ENCODE measurements at regions not wholly inside any gene's neighbourhood (a gene's known extent, or its start where the extent isn't known, plus 50 kb on each side); places are given as distances from the start of the nearest gene placed in this dataset.

- DNase-seq (ENCODE audit: low read depth in 1 of 2, low spot score in 1 of 2): no peak
- TF ChIP-seq JUND (IDR thresholded peaks at IDR 0.05; ENCODE audit: low read depth): no peak
- in situ Hi-C loops (cut with HindIII; ENCODE audit: low pct_unique_long_range_greater_than_20kb, low sequenced_read_pairs): no loop called here
These were observed 68.1 kb upstream of the MAFB start for GRCh38 chr20:40757087-40757486.

GRCh38 chr20:40758790-40759189 is 69.8 kb upstream of the MAFB start:
- in situ Hi-C loops (cut with HindIII; ENCODE audit: low pct_unique_long_range_greater_than_20kb, low sequenced_read_pairs): no loop called here
- no peak for DNase-seq (ENCODE audit: low read depth in 1 of 2, low spot score in 1 of 2)
- no peak for TF ChIP-seq JUND (IDR thresholded peaks at IDR 0.05; ENCODE audit: low read depth)

DNA sequence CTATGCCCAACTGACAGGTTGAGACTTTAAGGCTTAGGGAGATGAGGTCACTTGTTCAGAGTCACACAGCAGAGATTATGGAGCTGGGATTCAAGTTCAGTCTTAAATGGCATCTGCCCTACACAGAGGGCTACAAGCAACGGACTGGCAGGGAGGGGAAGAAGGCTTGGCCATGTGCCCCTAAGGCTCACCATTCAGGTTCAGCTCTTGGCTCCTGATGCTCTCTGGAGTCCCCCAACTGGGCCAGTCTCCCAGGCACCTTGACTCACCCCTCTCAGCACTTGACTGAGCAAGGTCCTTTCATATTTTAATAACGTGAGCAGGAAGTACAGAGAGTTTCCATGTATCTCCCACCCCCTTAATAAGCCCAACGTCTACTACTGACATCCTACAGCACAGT is 71.4 kb upstream of the MAFB start:
- in situ Hi-C loops (cut with HindIII; ENCODE audit: low pct_unique_long_range_greater_than_20kb, low sequenced_read_pairs): no loop called here
- TF ChIP-seq JUND (IDR thresholded peaks at IDR 0.05; ENCODE audit: low read depth): no peak
- DNase-seq (ENCODE audit: low read depth in 1 of 2, low spot score in 1 of 2): no peak

GRCh38 chr20:40763646-40764295 is 74.7 kb upstream of the MAFB start:
- no peak for DNase-seq (ENCODE audit: low read depth in 1 of 2, low spot score in 1 of 2)
- no peak for TF ChIP-seq JUND (IDR thresholded peaks at IDR 0.05; ENCODE audit: low read depth)
- in situ Hi-C loops (cut with HindIII; ENCODE audit: low pct_unique_long_range_greater_than_20kb, low sequenced_read_pairs): no loop called here

DNA sequence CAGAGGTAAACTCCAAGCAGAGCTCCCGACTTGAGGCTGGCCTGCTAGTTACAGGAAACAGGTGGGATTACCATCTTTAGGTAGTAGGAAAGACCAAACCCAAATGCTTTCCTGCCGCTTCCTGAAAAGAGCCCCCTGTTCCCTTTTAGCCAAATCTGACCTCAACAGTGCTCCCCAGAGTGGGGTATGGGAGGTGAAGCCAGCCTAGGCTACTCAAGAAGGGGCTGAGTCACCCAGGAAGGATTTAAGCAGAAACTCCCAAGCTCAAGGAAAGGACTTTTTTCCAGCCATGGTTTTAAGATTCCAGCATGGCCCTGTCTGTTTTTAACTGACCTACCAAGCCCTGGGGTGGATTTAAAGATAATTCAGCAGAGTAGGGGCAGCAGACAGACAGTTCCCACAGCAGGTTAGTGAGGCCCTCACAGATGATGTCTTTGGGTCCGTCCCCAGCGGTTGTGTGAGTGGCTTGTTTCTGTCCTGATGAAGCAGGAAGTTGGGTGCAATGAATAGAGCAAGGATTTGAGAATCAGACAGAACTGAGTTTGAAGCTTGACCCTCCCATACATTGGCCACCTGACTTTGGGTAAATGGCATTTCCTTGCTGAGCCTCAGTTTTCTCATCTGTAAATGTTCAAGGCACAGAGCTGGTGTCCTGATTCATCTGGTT is 76.9 kb upstream of the MAFB start:
- DNase-seq (ENCODE audit: low read depth in 1 of 2, low spot score in 1 of 2): no peak
- no peak for TF ChIP-seq JUND (IDR thresholded peaks at IDR 0.05; ENCODE audit: low read depth)
- in situ Hi-C loops (cut with HindIII; ENCODE audit: low pct_unique_long_range_greater_than_20kb, low sequenced_read_pairs): no loop called here

DNA sequence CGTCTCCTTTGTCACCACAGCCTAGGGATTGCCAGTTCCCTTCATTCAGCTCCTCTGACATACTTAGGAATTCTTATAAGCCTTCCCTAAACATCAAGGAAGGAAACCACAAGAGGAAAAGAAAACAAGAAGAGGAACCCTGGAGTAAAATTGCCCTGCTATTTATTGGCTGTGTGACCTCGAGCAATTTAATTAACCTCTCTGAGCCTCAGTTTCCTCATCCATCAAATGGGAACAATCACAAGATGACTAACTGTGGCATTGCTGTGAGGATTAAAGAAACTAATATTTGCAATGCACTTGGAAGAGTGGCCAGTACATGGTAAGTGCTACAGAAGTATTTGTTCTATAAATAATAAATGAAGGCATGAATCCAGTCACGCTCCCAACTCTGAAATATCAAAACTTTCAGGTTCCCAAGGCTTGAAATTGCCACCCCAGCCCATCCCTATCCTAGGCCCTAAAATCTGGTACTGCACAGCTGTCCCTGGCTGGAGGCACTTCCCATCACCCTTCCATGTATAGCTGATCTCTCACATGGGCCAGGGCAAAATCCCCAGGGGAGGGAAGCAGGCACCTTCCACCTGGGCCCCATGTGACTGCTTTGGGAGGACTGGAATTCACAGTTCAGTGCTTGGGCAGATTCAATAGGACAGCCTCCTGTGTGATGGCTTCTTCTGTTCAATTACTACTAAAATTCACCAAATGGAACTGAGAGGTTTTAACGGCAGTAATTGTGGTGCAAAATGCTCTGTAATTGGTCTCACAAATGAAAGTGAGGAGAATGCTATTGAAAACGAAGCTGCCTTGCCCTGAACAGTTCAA is 78.0 kb upstream of the MAFB start:
- no peak for DNase-seq (ENCODE audit: low read depth in 1 of 2, low spot score in 1 of 2)
- no peak for TF ChIP-seq JUND (IDR thresholded peaks at IDR 0.05; ENCODE audit: low read depth)
- in situ Hi-C loops (cut with HindIII; ENCODE audit: low pct_unique_long_range_greater_than_20kb, low sequenced_read_pairs): no loop called here

GRCh38 chr20:40767615-40767924 is 78.5 kb upstream of the MAFB start:
- in situ Hi-C loops (cut with HindIII; ENCODE audit: low pct_unique_long_range_greater_than_20kb, low sequenced_read_pairs): no loop called here
- no peak for DNase-seq (ENCODE audit: low read depth in 1 of 2, low spot score in 1 of 2)
- TF ChIP-seq JUND (IDR thresholded peaks at IDR 0.05; ENCODE audit: low read depth): no peak

DNA sequence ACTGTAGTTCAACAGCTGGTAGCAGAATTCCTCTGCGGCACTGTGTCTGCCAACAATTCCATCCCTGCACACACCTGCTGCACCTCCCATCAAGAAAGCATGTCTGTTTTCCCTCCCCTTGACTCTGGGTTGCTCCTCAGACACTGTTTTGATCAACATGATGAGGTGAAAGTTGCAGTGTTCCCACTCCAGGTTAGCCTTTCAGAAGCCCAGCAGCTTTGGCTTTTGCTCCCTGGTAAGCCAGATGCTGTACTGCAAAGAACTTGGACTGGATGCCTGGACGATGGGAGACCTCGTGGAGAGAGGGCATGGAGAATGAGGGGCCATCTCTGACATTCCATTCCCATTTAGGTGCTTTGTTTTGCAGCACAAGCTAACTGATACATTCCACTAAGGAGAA is 79.1 kb upstream of the MAFB start:
- no peak for DNase-seq (ENCODE audit: low read depth in 1 of 2, low spot score in 1 of 2)
- TF ChIP-seq JUND (IDR thresholded peaks at IDR 0.05; ENCODE audit: low read depth): no peak
- in situ Hi-C loops (cut with HindIII; ENCODE audit: low pct_unique_long_range_greater_than_20kb, low sequenced_read_pairs): no loop called here

- in situ Hi-C loops (cut with HindIII; ENCODE audit: low pct_unique_long_range_greater_than_20kb, low sequenced_read_pairs): no loop called here
- DNase-seq (ENCODE audit: low read depth in 1 of 2, low spot score in 1 of 2): no peak
- TF ChIP-seq JUND (IDR thresholded peaks at IDR 0.05; ENCODE audit: low read depth): no peak
These were observed 80.7 kb upstream of the MAFB start for GRCh38 chr20:40769677-40770285.

- no peak for TF ChIP-seq JUND (IDR thresholded peaks at IDR 0.05; ENCODE audit: low read depth)
- no peak for DNase-seq (ENCODE audit: low read depth in 1 of 2, low spot score in 1 of 2)
- in situ Hi-C loops (cut with HindIII; ENCODE audit: low pct_unique_long_range_greater_than_20kb, low sequenced_read_pairs): no loop called here
These were observed 81.7 kb upstream of the MAFB start for GRCh38 chr20:40770564-40771307.

GRCh38 chr20:40771308-40771610 is 82.2 kb upstream of the MAFB start:
- DNase-seq (ENCODE audit: low read depth in 1 of 2, low spot score in 1 of 2): no peak
- no peak for TF ChIP-seq JUND (IDR thresholded peaks at IDR 0.05; ENCODE audit: low read depth)
- in situ Hi-C loops (cut with HindIII; ENCODE audit: low pct_unique_long_range_greater_than_20kb, low sequenced_read_pairs): no loop called here

GRCh38 chr20:40771848-40772511 is 82.9 kb upstream of the MAFB start:
- TF ChIP-seq JUND (IDR thresholded peaks at IDR 0.05; ENCODE audit: low read depth): no peak
- DNase-seq (ENCODE audit: low read depth in 1 of 2, low spot score in 1 of 2): no peak
- in situ Hi-C loops (cut with HindIII; ENCODE audit: low pct_unique_long_range_greater_than_20kb, low sequenced_read_pairs): no loop called here
